ENCODE measurements at regions not wholly inside any gene's neighbourhood (a gene's known extent, or its start where the extent isn't known, plus 50 kb on each side); places are given as distances from the start of the nearest gene placed in this dataset.

- no peaks in the 10 kb centered on the region for H4K20me1 ChIP-seq (replicated peaks; ENCODE audit: insufficient read depth)
- Mint-ChIP-seq H3K9me3 (no peaks in the 10 kb centered on the region; the same call in 2 of the 3 replicates), H3K27me3 (ENCODE audit: insufficient read depth, low read depth, poor library complexity) (no peaks in the 10 kb centered on the region), H3K4me3 (no peak overlapping the region), H3K27ac (no peak overlapping the region; the same call in 1 of the 2 replicates), H3K4me1 (peaks cover 3% of the 10 kb centered on the region; the same call in 1 of the 3 replicates), H3K36me3 (ENCODE audit: low read depth) (no peaks in the 10 kb centered on the region)
- no peak overlapping the region for H3K4me3 ChIP-seq
- no peak for ATAC-seq
- no peaks in the 10 kb centered on the region for H3F3A ChIP-seq (replicated peaks; ENCODE audit: low read depth)
- no peak for DNase-seq (ENCODE audit: low spot score)
- no peak overlapping the region for H3K27ac ChIP-seq (ENCODE audit: low read depth)
- peak overlapping the region; percentile 20; the same call in 1 of the 2 replicates for H2AFZ ChIP-seq
- no peak for TF ChIP-seq CREB1 (CRISPR knock-in tag; IDR thresholded peaks at IDR 0.05; ENCODE audit: low read depth)
- TF ChIP-seq EZH2phosphoT487 (IDR thresholded peaks at IDR 0.05; ENCODE audit: unreplicated experiment) = no peak
- no peak for TF ChIP-seq ZNF114 (CRISPR knock-in tag; IDR thresholded peaks at IDR 0.05)
- TF ChIP-seq ZNF331 (CRISPR knock-in tag; IDR thresholded peaks at IDR 0.05; ENCODE audit: low read depth) = no peak
- TF ChIP-seq, protein P1, sequence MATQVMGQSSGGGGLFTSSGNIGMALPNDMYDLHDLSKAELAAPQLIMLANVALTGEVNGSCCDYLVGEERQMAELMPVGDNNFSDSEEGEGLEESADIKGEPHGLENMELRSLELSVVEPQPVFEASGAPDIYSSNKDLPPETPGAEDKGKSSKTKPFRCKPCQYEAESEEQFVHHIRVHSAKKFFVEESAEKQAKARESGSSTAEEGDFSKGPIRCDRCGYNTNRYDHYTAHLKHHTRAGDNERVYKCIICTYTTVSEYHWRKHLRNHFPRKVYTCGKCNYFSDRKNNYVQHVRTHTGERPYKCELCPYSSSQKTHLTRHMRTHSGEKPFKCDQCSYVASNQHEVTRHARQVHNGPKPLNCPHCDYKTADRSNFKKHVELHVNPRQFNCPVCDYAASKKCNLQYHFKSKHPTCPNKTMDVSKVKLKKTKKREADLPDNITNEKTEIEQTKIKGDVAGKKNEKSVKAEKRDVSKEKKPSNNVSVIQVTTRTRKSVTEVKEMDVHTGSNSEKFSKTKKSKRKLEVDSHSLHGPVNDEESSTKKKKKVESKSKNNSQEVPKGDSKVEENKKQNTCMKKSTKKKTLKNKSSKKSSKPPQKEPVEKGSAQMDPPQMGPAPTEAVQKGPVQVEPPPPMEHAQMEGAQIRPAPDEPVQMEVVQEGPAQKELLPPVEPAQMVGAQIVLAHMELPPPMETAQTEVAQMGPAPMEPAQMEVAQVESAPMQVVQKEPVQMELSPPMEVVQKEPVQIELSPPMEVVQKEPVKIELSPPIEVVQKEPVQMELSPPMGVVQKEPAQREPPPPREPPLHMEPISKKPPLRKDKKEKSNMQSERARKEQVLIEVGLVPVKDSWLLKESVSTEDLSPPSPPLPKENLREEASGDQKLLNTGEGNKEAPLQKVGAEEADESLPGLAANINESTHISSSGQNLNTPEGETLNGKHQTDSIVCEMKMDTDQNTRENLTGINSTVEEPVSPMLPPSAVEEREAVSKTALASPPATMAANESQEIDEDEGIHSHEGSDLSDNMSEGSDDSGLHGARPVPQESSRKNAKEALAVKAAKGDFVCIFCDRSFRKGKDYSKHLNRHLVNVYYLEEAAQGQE (IDR thresholded peaks at IDR 0.05; ENCODE audit: unreplicated experiment) = no peak
- no peak for TF ChIP-seq STAT1 (IDR thresholded peaks at IDR 0.05; ENCODE audit: unreplicated experiment)
- TF ChIP-seq NANOG (IDR thresholded peaks at IDR 0.05; ENCODE audit: borderline replicate concordance) = no peak
- TF ChIP-seq, protein P2, sequence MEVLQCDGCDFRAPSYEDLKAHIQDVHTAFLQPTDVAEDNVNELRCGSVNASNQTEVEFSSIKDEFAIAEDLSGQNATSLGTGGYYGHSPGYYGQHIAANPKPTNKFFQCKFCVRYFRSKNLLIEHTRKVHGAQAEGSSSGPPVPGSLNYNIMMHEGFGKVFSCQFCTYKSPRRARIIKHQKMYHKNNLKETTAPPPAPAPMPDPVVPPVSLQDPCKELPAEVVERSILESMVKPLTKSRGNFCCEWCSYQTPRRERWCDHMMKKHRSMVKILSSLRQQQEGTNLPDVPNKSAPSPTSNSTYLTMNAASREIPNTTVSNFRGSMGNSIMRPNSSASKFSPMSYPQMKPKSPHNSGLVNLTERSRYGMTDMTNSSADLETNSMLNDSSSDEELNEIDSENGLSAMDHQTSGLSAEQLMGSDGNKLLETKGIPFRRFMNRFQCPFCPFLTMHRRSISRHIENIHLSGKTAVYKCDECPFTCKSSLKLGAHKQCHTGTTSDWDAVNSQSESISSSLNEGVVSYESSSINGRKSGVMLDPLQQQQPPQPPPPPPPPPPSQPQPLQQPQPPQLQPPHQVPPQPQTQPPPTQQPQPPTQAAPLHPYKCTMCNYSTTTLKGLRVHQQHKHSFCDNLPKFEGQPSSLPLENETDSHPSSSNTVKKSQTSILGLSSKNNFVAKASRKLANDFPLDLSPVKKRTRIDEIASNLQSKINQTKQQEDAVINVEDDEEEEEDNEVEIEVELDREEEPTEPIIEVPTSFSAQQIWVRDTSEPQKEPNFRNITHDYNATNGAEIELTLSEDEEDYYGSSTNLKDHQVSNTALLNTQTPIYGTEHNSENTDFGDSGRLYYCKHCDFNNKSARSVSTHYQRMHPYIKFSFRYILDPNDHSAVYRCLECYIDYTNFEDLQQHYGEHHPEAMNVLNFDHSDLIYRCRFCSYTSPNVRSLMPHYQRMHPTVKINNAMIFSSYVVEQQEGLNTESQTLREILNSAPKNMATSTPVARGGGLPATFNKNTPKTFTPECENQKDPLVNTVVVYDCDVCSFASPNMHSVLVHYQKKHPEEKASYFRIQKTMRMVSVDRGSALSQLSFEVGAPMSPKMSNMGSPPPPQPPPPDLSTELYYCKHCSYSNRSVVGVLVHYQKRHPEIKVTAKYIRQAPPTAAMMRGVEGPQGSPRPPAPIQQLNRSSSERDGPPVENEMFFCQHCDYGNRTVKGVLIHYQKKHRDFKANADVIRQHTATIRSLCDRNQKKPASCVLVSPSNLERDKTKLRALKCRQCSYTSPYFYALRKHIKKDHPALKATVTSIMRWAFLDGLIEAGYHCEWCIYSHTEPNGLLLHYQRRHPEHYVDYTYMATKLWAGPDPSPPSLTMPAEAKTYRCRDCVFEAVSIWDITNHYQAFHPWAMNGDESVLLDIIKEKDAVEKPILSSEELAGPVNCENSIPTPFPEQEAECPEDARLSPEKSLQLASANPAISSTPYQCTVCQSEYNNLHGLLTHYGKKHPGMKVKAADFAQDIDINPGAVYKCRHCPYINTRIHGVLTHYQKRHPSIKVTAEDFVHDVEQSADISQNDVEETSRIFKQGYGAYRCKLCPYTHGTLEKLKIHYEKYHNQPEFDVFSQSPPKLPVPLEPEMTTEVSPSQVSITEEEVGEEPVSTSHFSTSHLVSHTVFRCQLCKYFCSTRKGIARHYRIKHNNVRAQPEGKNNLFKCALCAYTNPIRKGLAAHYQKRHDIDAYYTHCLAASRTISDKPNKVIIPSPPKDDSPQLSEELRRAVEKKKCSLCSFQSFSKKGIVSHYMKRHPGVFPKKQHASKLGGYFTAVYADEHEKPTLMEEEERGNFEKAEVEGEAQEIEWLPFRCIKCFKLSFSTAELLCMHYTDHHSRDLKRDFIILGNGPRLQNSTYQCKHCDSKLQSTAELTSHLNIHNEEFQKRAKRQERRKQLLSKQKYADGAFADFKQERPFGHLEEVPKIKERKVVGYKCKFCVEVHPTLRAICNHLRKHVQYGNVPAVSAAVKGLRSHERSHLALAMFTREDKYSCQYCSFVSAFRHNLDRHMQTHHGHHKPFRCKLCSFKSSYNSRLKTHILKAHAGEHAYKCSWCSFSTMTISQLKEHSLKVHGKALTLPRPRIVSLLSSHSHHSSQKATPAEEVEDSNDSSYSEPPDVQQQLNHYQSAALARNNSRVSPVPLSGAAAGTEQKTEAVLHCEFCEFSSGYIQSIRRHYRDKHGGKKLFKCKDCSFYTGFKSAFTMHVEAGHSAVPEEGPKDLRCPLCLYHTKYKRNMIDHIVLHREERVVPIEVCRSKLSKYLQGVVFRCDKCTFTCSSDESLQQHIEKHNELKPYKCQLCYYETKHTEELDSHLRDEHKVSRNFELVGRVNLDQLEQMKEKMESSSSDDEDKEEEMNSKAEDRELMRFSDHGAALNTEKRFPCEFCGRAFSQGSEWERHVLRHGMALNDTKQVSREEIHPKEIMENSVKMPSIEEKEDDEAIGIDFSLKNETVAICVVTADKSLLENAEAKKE (CRISPR knock-in tag; IDR thresholded peaks at IDR 0.05) = no peak
- H3K36me3 ChIP-seq (ENCODE audit: insufficient read depth) = no peaks in the 10 kb centered on the region
- no peaks in the 10 kb centered on the region for H3K4me1 ChIP-seq (ENCODE audit: insufficient read depth)
- H3K9me2 ChIP-seq (ENCODE audit: insufficient read depth) = no peaks in the 10 kb centered on the region
- H3K27me3 ChIP-seq (ENCODE audit: insufficient read depth) = no peaks in the 10 kb centered on the region
- H3K79me2 ChIP-seq (replicated peaks; ENCODE audit: insufficient read depth) = no peaks in the 10 kb centered on the region
- no peak overlapping the region for H3K4me2 ChIP-seq
These were observed 732.0 kb downstream of the TAF11L14 start for GRCh38 chr5:18366234-18366633.
